Ishikawa (cell line): ENCODE measurements at regions not wholly inside any gene's neighbourhood (a gene's known extent, or its start where the extent isn't known, plus 50 kb on each side); places are given as distances from the start of the nearest gene placed in this dataset.

Source experiments
- CEBPB ChIP-seq: IDR thresholded peaks from 2 replicates; pipeline ENCODE4 v1.6.1; 2012
- CREB1 ChIP-seq: IDR thresholded peaks from 2 replicates; pipeline ENCODE4 v1.6.1; 2012; ENCODE audit warnings: low read depth
- EGR1 ChIP-seq: IDR thresholded peaks from 2 replicates; pipeline ENCODE4 v1.6.1; 2012
- EP300 ChIP-seq: IDR thresholded peaks from 2 replicates; pipeline ENCODE4 v1.6.1; 2012; ENCODE audit warnings: borderline replicate concordance
- FOXM1 ChIP-seq: IDR thresholded peaks from 2 replicates; pipeline ENCODE4 v1.6.1; 2012; ENCODE audit warnings: low read depth, borderline replicate concordance
- RAD21 ChIP-seq: IDR thresholded peaks from 2 replicates; pipeline ENCODE4 v1.6.1; 2012; ENCODE audit warnings: low read depth
- TAF1 ChIP-seq: IDR thresholded peaks from 2 replicates; pipeline ENCODE4 v1.6.1; 2012; ENCODE audit warnings: low read depth, mild to moderate bottlenecking
- TCF12 ChIP-seq: IDR thresholded peaks from 2 replicates; pipeline ENCODE4 v1.6.1; 2012; ENCODE audit warnings: low read depth
- TEAD4 ChIP-seq: IDR thresholded peaks from 2 replicates; pipeline ENCODE4 v1.6.1; 2012
- YY1 ChIP-seq: IDR thresholded peaks from 2 replicates; pipeline ENCODE4 v1.6.1; 2012; ENCODE audit warnings: low read depth
- ZBTB7A ChIP-seq: IDR thresholded peaks from 2 replicates; pipeline ENCODE4 v1.6.1; 2012; ENCODE audit warnings: low read depth
- TF ChIP-seq, protein P1 (sequence below): IDR thresholded peaks from 2 replicates; pipeline ENCODE4 v1.6.1; 2012; ENCODE audit warnings: low read depth, mild to moderate bottlenecking
- TF ChIP-seq, protein P2 (sequence below): IDR thresholded peaks from 2 replicates; pipeline ENCODE4 v1.6.1; 2012
- TF ChIP-seq, protein P3 (sequence below): IDR thresholded peaks from 2 replicates; pipeline ENCODE4 v1.6.1; 2012

DNA sequence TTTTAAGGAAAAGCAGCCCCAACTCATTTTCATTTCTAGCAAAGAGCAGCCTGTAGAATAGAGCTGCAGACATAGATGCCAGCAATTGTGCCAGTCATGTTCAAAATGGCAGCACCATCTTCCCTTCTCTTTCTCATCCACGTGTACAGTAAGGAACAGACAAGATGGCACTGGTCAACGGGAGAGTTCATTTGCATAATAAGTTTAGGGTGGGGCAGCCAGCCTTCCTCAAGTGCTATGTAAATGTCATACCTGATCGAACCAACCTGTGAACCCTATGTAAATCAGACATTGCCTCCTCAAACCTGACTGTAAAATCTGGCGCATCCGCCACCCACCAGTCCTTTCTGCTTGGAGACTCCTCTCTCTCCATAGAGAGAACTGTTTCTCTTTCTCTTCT lies 150.0 kb upstream of the CDH13 start:
- TF ChIP-seq, protein P1, sequence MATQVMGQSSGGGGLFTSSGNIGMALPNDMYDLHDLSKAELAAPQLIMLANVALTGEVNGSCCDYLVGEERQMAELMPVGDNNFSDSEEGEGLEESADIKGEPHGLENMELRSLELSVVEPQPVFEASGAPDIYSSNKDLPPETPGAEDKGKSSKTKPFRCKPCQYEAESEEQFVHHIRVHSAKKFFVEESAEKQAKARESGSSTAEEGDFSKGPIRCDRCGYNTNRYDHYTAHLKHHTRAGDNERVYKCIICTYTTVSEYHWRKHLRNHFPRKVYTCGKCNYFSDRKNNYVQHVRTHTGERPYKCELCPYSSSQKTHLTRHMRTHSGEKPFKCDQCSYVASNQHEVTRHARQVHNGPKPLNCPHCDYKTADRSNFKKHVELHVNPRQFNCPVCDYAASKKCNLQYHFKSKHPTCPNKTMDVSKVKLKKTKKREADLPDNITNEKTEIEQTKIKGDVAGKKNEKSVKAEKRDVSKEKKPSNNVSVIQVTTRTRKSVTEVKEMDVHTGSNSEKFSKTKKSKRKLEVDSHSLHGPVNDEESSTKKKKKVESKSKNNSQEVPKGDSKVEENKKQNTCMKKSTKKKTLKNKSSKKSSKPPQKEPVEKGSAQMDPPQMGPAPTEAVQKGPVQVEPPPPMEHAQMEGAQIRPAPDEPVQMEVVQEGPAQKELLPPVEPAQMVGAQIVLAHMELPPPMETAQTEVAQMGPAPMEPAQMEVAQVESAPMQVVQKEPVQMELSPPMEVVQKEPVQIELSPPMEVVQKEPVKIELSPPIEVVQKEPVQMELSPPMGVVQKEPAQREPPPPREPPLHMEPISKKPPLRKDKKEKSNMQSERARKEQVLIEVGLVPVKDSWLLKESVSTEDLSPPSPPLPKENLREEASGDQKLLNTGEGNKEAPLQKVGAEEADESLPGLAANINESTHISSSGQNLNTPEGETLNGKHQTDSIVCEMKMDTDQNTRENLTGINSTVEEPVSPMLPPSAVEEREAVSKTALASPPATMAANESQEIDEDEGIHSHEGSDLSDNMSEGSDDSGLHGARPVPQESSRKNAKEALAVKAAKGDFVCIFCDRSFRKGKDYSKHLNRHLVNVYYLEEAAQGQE, result no peak
- no peak for TF ChIP-seq TAF1
- TF ChIP-seq TCF12, result no peak
- no peak for TF ChIP-seq EGR1
- TF ChIP-seq FOXM1, result no peak
- TF ChIP-seq CEBPB, result no peak
- TF ChIP-seq, protein P2, sequence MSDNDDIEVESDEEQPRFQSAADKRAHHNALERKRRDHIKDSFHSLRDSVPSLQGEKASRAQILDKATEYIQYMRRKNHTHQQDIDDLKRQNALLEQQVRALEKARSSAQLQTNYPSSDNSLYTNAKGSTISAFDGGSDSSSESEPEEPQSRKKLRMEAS, result no peak
- no peak for TF ChIP-seq YY1
- no peak for TF ChIP-seq RAD21
- TF ChIP-seq, protein P3, sequence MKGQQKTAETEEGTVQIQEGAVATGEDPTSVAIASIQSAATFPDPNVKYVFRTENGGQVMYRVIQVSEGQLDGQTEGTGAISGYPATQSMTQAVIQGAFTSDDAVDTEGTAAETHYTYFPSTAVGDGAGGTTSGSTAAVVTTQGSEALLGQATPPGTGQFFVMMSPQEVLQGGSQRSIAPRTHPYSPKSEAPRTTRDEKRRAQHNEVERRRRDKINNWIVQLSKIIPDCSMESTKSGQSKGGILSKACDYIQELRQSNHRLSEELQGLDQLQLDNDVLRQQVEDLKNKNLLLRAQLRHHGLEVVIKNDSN, result no peak
- TF ChIP-seq EP300, result no peak
- no peak for TF ChIP-seq ZBTB7A
- TF ChIP-seq CREB1, result no peak
- TF ChIP-seq TEAD4, result no peak
